ENCODE measurements at regions not wholly inside any gene's neighbourhood (a gene's known extent, or its start where the extent isn't known, plus 50 kb on each side); places are given as distances from the start of the nearest gene placed in this dataset.
"Not testable (repeated sequence)": the region's sequence is repeated elsewhere in the genome, so short reads cannot be mapped to it uniquely, and the experiment has no call there.

DNA sequence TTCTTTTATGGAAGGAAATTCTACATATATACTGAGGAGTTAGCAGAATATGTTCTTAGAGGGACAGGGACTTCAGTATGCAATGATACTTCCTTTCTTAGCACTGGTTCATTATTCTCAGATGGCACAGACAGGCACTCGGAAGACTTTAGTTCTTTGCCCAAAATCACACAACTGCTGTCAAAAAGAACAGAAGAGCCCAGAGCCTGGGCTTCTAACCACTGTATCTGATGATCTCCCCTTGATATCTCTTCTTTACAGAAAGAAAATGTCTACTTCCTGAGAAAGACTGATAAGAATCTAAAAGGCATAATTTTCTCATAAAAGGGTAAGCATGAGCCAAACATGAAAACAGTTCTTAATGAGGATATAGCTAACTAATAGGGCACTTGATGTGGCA, 2034.2 kb upstream of the PRR20A start:
- no peak for DNase-seq (ENCODE audit: extremely low spot score)
- TF ChIP-seq FOXA1 (IDR thresholded peaks at IDR 0.05) = no peak
- CTCF ChIA-PET = no interaction called here
- POLR2A ChIA-PET = no interaction called here

DNA sequence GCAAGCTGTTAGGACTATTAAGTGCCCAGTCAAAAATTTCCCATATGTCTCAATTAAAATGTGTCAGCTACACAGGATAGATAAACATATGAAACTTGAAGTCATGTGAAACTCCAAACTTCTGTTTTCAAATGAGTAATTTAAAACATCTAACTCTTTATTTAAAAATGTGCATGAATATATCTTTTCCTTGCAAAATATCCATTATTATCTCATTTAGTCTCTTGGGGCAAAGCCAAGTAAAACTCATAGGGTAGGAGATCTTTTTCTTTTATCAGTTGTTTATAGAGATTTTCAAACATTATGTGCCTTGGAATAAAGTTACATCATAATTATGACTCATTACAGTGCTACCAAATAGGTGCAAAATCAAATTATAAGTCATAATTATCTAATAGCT, 2020.1 kb upstream of the PRR20A start:
- DNase-seq (ENCODE audit: extremely low spot score) = no peak
- CTCF ChIA-PET = no interaction called here
- TF ChIP-seq L3MBTL2 (conservative IDR thresholded peaks at IDR 0.05) (no peak), HDGF (IDR thresholded peaks at IDR 0.05; ENCODE audit: borderline replicate concordance) (no peak), LEF1 (IDR thresholded peaks at IDR 0.05; ENCODE audit: borderline replicate concordance) (no peak), FOXK2 (IDR thresholded peaks at IDR 0.05) (no peak), ARNT (IDR thresholded peaks at IDR 0.05) (no peak)
- POLR2A ChIA-PET = no interaction called here

DNA sequence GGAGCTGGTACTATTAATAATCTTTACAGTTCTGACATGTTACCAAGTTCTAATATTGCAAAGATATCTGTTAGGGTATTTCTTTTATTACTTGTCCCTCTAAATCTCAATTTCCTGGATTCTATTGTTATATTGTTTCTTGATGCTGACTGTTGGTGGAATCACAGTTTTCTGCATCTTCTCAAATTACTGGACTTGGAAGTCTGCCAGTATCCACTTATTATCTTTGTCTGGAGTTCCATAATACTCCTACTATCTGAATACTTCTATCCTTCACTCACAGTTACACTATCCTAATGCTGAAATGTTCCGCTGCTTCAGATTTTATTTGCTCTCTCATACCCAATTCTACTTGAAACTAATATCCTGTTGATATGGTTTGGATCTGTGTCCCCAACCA, 1985.7 kb upstream of the PRR20A start:
- no peak for TF ChIP-seq FOXA1 (IDR thresholded peaks at IDR 0.05)
- TF ChIP-seq LEF1 (IDR thresholded peaks at IDR 0.05; ENCODE audit: borderline replicate concordance) = no peak
- no peak for TF ChIP-seq CTBP1 (IDR thresholded peaks at IDR 0.05; ENCODE audit: borderline replicate concordance)
- no peak for TF ChIP-seq NFRKB (IDR thresholded peaks at IDR 0.05)
- TF ChIP-seq SUZ12 (IDR thresholded peaks at IDR 0.05) = no peak
- TF ChIP-seq ARNT (IDR thresholded peaks at IDR 0.05) = no peak
- TF ChIP-seq ELF4 (IDR thresholded peaks at IDR 0.05) = no peak
- no peak for TF ChIP-seq L3MBTL2 (conservative IDR thresholded peaks at IDR 0.05)
- TF ChIP-seq TARDBP (IDR thresholded peaks at IDR 0.05) = no peak
- no peak for TF ChIP-seq FOXK2 (IDR thresholded peaks at IDR 0.05)
- TF ChIP-seq SP1 (IDR thresholded peaks at IDR 0.05) = no peak
- TF ChIP-seq, protein P1, sequence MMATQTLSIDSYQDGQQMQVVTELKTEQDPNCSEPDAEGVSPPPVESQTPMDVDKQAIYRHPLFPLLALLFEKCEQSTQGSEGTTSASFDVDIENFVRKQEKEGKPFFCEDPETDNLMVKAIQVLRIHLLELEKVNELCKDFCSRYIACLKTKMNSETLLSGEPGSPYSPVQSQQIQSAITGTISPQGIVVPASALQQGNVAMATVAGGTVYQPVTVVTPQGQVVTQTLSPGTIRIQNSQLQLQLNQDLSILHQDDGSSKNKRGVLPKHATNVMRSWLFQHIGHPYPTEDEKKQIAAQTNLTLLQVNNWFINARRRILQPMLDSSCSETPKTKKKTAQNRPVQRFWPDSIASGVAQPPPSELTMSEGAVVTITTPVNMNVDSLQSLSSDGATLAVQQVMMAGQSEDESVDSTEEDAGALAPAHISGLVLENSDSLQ (IDR thresholded peaks at IDR 0.05) = no peak
- TF ChIP-seq FOXM1 (IDR thresholded peaks at IDR 0.05; ENCODE audit: borderline replicate concordance) = no peak
- no peak for TF ChIP-seq HDGF (IDR thresholded peaks at IDR 0.05; ENCODE audit: borderline replicate concordance)
- TF ChIP-seq ZNF384 (IDR thresholded peaks at IDR 0.05) = no peak
- TF ChIP-seq BHLHE40 (IDR thresholded peaks at IDR 0.05; ENCODE audit: borderline replicate concordance) = no peak
- no peak for DNase-seq (ENCODE audit: extremely low spot score)
- CTCF ChIA-PET = no interaction called here

DNA sequence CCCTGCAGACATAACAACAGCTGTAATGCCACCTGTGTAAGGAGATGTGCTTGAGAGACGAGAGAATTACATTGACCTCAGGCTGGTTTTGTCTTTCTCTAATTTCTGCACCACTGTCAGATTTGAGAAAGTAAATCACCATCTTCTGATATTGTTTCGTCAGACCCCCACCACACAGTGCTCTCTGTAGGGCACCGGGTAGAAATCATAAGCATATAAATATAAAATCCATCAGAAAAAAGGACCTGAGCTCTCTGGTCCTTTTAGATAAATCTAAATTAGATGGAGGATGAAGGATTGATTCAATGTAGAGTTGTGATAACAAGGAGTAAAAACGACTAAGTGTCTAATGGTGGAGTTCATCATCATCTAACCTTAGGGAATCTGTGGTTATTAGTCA, 1981.0 kb upstream of the PRR20A start:
- CTCF ChIA-PET = no interaction called here
- TF ChIP-seq TARDBP (IDR thresholded peaks at IDR 0.05) = no peak
- POLR2A ChIA-PET = no interaction called here
- no peak for DNase-seq (ENCODE audit: extremely low spot score)

More for the DNA sequence above, 1985.7 kb upstream of the PRR20A start:
- POLR2A ChIA-PET = no interaction called here

DNA sequence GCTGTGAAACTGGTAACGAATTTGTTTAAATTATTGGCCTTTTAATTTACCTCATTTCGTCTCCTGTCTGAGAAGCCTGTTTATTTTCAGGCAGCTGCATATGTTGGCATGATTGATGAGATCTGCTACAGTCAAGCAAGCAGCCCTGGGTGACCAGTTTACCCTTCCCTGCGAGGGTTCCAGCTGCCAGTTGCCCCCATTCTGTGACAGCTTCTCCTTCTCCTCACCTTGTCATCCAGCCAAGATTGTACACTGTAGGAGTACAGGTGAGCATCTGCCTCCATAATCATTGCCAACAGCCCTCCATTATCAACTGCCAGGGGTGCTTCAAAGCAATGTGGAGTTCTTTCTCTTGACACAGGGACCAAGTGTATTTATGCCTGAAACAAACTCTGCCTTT, 1979.9 kb upstream of the PRR20A start:
- DNase-seq (ENCODE audit: extremely low spot score) = no peak
- TF ChIP-seq LEF1 (IDR thresholded peaks at IDR 0.05; ENCODE audit: borderline replicate concordance) (no peak), ZNF384 (IDR thresholded peaks at IDR 0.05) (no peak), NFRKB (IDR thresholded peaks at IDR 0.05) (no peak), FOXA1 (IDR thresholded peaks at IDR 0.05) (no peak), TARDBP (IDR thresholded peaks at IDR 0.05) (no peak), HDGF (IDR thresholded peaks at IDR 0.05; ENCODE audit: borderline replicate concordance) (no peak), CTBP1 (IDR thresholded peaks at IDR 0.05; ENCODE audit: borderline replicate concordance) (no peak), L3MBTL2 (conservative IDR thresholded peaks at IDR 0.05) (no peak), ARNT (IDR thresholded peaks at IDR 0.05) (no peak), FOXM1 (IDR thresholded peaks at IDR 0.05; ENCODE audit: borderline replicate concordance) (no peak), ELF4 (IDR thresholded peaks at IDR 0.05) (no peak), BHLHE40 (IDR thresholded peaks at IDR 0.05; ENCODE audit: borderline replicate concordance) (no peak), FOXK2 (IDR thresholded peaks at IDR 0.05) (no peak), SP1 (IDR thresholded peaks at IDR 0.05) (no peak), SUZ12 (IDR thresholded peaks at IDR 0.05) (no peak)
- TF ChIP-seq, protein P1 (IDR thresholded peaks at IDR 0.05) = no peak
- CTCF ChIA-PET = no interaction called here
- POLR2A ChIA-PET = no interaction called here

DNA sequence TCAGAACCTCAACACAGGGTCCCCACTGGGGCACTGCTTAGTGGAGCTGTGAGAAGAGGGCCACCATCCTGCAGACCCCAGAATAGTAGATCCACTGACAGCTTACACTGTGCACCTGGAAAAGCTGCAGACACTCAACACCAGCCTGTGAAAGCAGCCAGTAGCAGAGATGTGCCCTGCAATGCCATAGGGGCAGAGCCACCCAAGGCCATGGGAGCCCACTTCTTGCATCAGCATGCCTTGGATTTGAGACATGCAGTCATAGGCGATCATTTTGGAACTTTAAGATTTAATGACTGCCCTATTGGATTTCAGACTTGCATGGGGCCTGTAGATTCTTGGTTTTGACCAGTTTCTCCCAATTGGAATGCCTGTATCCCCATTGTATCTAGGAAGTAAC, 1962.1 kb upstream of the PRR20A start:
- POLR2A ChIA-PET; DNase-seq (ENCODE audit: extremely low spot score); CTCF ChIA-PET: not testable (repeated sequence)

DNA sequence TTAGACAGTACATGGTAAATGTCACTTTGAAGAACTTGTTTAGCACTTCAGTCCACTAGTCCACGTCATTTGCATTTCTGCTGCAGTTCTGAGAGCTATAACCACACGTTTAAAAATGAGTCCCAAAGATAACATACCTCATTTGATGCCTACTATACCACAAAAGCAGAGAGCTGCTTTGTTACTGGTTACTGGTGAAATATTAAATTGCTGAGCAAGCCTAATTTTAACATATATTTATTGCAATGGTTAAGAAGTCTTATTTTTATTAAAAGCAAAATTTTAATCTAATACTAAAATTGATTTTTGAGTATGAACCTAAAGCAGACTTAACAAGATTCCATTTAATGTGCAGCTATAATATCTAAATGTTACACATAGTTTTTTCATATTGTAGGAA, 1949.7 kb upstream of the PRR20A start:
- TF ChIP-seq, protein P1 (IDR thresholded peaks at IDR 0.05) = no peak
- TF ChIP-seq HDGF (IDR thresholded peaks at IDR 0.05; ENCODE audit: borderline replicate concordance) (no peak), ELF4 (IDR thresholded peaks at IDR 0.05) (no peak), NFRKB (IDR thresholded peaks at IDR 0.05) (no peak), FOXK2 (IDR thresholded peaks at IDR 0.05) (no peak), ZNF384 (IDR thresholded peaks at IDR 0.05) (no peak), CTBP1 (IDR thresholded peaks at IDR 0.05; ENCODE audit: borderline replicate concordance) (no peak), FOXA1 (IDR thresholded peaks at IDR 0.05) (no peak), FOXM1 (IDR thresholded peaks at IDR 0.05; ENCODE audit: borderline replicate concordance) (no peak), SUZ12 (IDR thresholded peaks at IDR 0.05) (no peak), TARDBP (IDR thresholded peaks at IDR 0.05) (no peak), BHLHE40 (IDR thresholded peaks at IDR 0.05; ENCODE audit: borderline replicate concordance) (no peak), LEF1 (IDR thresholded peaks at IDR 0.05; ENCODE audit: borderline replicate concordance) (no peak), SP1 (IDR thresholded peaks at IDR 0.05) (no peak), L3MBTL2 (conservative IDR thresholded peaks at IDR 0.05) (no peak), ARNT (IDR thresholded peaks at IDR 0.05) (no peak)
- DNase-seq (ENCODE audit: extremely low spot score) = no peak
- ChIA-PET CTCF (interaction anchor here (0.6 kb wide), 1 partner anchor 628 kb away, joined by 3 read pairs; no protein-coding TSS in a partner anchor), POLR2A (no interaction called here)
